Neural progenitor cell (in vitro differentiated cells): ENCODE measurements at regions not wholly inside any gene's neighbourhood (a gene's known extent, or its start where the extent isn't known, plus 50 kb on each side); places are given as distances from the start of the nearest gene placed in this dataset.

Experiments
- CTCF ChIP-seq: fragments of 200-600 bp; sonication (generic); IDR thresholded peaks from 2 replicates; pipeline ENCODE4 v1.5.1; 2017; ENCODE audit warnings: antibody characterized with exemption, mild to moderate bottlenecking
- EZH2 ChIP-seq: fragments of 200-600 bp; sonication (generic); IDR thresholded peaks from 2 replicates; pipeline ENCODE4 v1.6.1; 2017; ENCODE audit warnings: antibody characterized with exemption, mild to moderate bottlenecking, moderate library complexity

GRCh38 chr1:80054129-80054528, 1047.6 kb upstream of the ADGRL4 start:
- no peak for TF ChIP-seq CTCF
- TF ChIP-seq EZH2: no peak
